H1 (cell line): ENCODE measurements at regions not wholly inside any gene's neighbourhood (a gene's known extent, or its start where the extent isn't known, plus 50 kb on each side); places are given as distances from the start of the nearest gene placed in this dataset.
A peak's percentile ranks its signal among the peaks of the same experiment; 100 is the strongest.

ENCODE experiments used
- CTCF ChIA-PET: fragments of 300-600 bp; sonication (Branson Sonifier 250); formaldehyde crosslinking; loops from one replicate; lab custom pipeline; 2021; ENCODE audit not compliant: partially characterized antibody; lab: Charles Lee
- POLR2A ChIA-PET: fragments of 300-600 bp; sonication (Branson Sonifier 250); formaldehyde crosslinking; loops from one replicate; lab custom pipeline; 2021; ENCODE audit warnings: inconsistent platforms; ENCODE audit not compliant: partially characterized antibody; lab: Charles Lee
- DNase-seq, 2 experiments: peaks; one replicate each; pipeline versions ENCODE4 v3.0.0 to v3.0.0-alpha.2; 2010 to 2022; ENCODE audit warnings: low spot score in 2 of 2, low read depth in 1 of 2, mixed read lengths in 1 of 2
- FAIRE-seq: peaks from 2 replicates; lab custom pipeline; 2011; peaks lifted over from hg19 to GRCh38; lab: Jason Lieb, UNC
- H2AFZ ChIP-seq: 2 replicates; pipeline ENCODE4 v1.8.1; 2012; ENCODE audit warnings: low read length, inconsistent platforms
- H2AK5ac ChIP-seq: 2 replicates; pipeline ENCODE4 v1.6.1; 2013; ENCODE audit warnings: low read depth, low read length
- H2BK120ac ChIP-seq: replicated peaks from 2 replicates; pipeline ENCODE3; 2013; ENCODE audit warnings: low read depth, low read length, inconsistent platforms
- H2BK12ac ChIP-seq: 2 replicates; pipeline ENCODE4 v1.6.1; 2013; ENCODE audit warnings: low read depth, low read length
- H2BK15ac ChIP-seq: 2 replicates; pipeline ENCODE4 v1.6.1; 2013; ENCODE audit warnings: low read length
- H2BK20ac ChIP-seq: 2 replicates; pipeline ENCODE4 v1.6.1; 2013; ENCODE audit warnings: low read length
- H2BK5ac ChIP-seq: 2 replicates; pipeline ENCODE4 v1.6.1; 2013; ENCODE audit warnings: low read depth, low read length
- H3K14ac ChIP-seq: 2 replicates; pipeline ENCODE4 v1.6.1; 2013; ENCODE audit warnings: inconsistent platforms; ENCODE audit not compliant: insufficient read length
- H3K18ac ChIP-seq: 2 replicates; pipeline ENCODE4 v1.6.1; 2013; ENCODE audit warnings: low read length; ENCODE audit errors: extremely low read depth
- H3K23ac ChIP-seq: 2 replicates; pipeline ENCODE4 v1.6.1; 2013; ENCODE audit warnings: inconsistent platforms; ENCODE audit not compliant: insufficient read length
- H3K23me2 ChIP-seq: 2 replicates; pipeline ENCODE4 v1.6.1; 2013; ENCODE audit warnings: low read depth, low read length
- H3K27ac ChIP-seq: 2 replicates; pipeline ENCODE4 v1.6.1; 2011; ENCODE audit warnings: low read depth, low read length, inconsistent platforms
- H3K27me3 ChIP-seq, 4 experiments: replicated peaks in 1 of 4; 1 replicate in 1 of 4; 2 replicates in 3 of 4; pipeline versions ENCODE4 v1.6.1 to v1.8.1; 2011 to 2013; ENCODE audit warnings: low read length in 3 of 4, mild to moderate bottlenecking in 3 of 4, inconsistent platforms in 2 of 4, mixed read lengths in 2 of 4, moderate library complexity in 1 of 4; ENCODE audit not compliant: control insufficient read depth in 3 of 4, insufficient read depth in 3 of 4; ENCODE audit errors: extremely low read depth in 1 of 4
- H3K36me3 ChIP-seq, 4 experiments: 2 replicates each; pipeline versions ENCODE4 v1.6.1 to v1.8.1; 2011 to 2013; ENCODE audit warnings: mild to moderate bottlenecking in 4 of 4, low read length in 3 of 4, moderate library complexity in 2 of 4, control low read depth in 1 of 4, inconsistent platforms in 1 of 4; ENCODE audit not compliant: insufficient read depth in 4 of 4, control insufficient read depth in 2 of 4
- H3K4ac ChIP-seq: replicated peaks from 2 replicates; pipeline ENCODE3; 2013; ENCODE audit warnings: low read length, low read depth, mixed read lengths, inconsistent platforms; ENCODE audit not compliant: insufficient read length
- H3K4me1 ChIP-seq, 4 experiments: replicated peaks in 1 of 4; 1 replicate in 1 of 4; 2 replicates in 3 of 4; pipeline versions ENCODE4 v1.6.1 to v1.8.1; 2011 to 2013; ENCODE audit warnings: low read length in 3 of 4, inconsistent platforms in 2 of 4, mixed read lengths in 1 of 4; ENCODE audit not compliant: insufficient read depth in 4 of 4, control insufficient read depth in 3 of 4
- H3K4me2 ChIP-seq, 2 experiments: 2 replicates each; pipeline versions ENCODE4 v1.6.1 to v1.8.1; 2011 to 2013; ENCODE audit warnings: low read depth in 2 of 2, low read length in 2 of 2, control low read depth in 1 of 2, inconsistent platforms in 1 of 2, mild to moderate bottlenecking in 1 of 2; ENCODE audit not compliant: insufficient read depth in 1 of 2
- H3K4me3 ChIP-seq, 4 experiments: fragments of 200-600, 300-600 bp in 1 of 4; sonication (generic), shearing (Covaris generic), sonication (Bioruptor Twin) in 1 of 4; 2 replicates each; pipeline versions ENCODE4 v1.5.1 to v1.8.1; 2011 to 2016; ENCODE audit warnings: low read length in 4 of 4, low read depth in 3 of 4, control low read depth in 2 of 4, inconsistent platforms in 2 of 4, mild to moderate bottlenecking in 2 of 4, mixed read lengths in 1 of 4, moderate library complexity in 1 of 4; ENCODE audit not compliant: insufficient read depth in 2 of 4; ENCODE audit errors: extremely low read depth in 1 of 4
- H3K56ac ChIP-seq: replicated peaks from 2 replicates; pipeline ENCODE3; 2013; ENCODE audit warnings: low read depth, mild to moderate bottlenecking, mixed read lengths, low read length, inconsistent platforms; ENCODE audit not compliant: insufficient read length
- H3K79me1 ChIP-seq: 2 replicates; pipeline ENCODE4 v1.6.1; 2013; ENCODE audit warnings: low read depth, low read length, control low read depth
- H3K79me2 ChIP-seq, 2 experiments: 2 replicates each; pipeline versions ENCODE4 v1.6.1 to v1.8.1; 2012 to 2013; ENCODE audit warnings: low read length in 2 of 2, mild to moderate bottlenecking in 2 of 2, inconsistent platforms in 1 of 2; ENCODE audit not compliant: insufficient read depth in 2 of 2, control insufficient read depth in 1 of 2
- H3K9ac ChIP-seq, 4 experiments: replicated peaks in 1 of 4; 1 replicate in 1 of 4; 2 replicates in 3 of 4; pipeline versions ENCODE4 v1.6.1 to v1.8.1; 2011 to 2013; ENCODE audit warnings: low read depth in 3 of 4, low read length in 3 of 4, control low read depth in 2 of 4, mild to moderate bottlenecking in 2 of 4, moderate library complexity in 2 of 4, inconsistent platforms in 1 of 4; ENCODE audit errors: extremely low read depth in 1 of 4
- H3K9me3 ChIP-seq, 2 experiments: 2 replicates each; pipeline versions ENCODE4 v1.6.1 to v1.8.1; 2012 to 2013; ENCODE audit warnings: mild to moderate bottlenecking in 2 of 2, moderate library complexity in 2 of 2, control low read depth in 1 of 2, inconsistent platforms in 1 of 2, low read depth in 1 of 2, low read length in 1 of 2, mixed read lengths in 1 of 2; ENCODE audit not compliant: insufficient read depth in 2 of 2
- H4K20me1 ChIP-seq, 2 experiments: replicated peaks in 1 of 2; 2 replicates each; pipeline versions ENCODE3 to v1.8.1; 2011 to 2013; ENCODE audit warnings: inconsistent platforms in 2 of 2, low read length in 2 of 2, mild to moderate bottlenecking in 1 of 2; ENCODE audit not compliant: insufficient read depth in 2 of 2, control insufficient read depth in 1 of 2
- H4K5ac ChIP-seq: 2 replicates; pipeline ENCODE4 v1.6.1; 2013; ENCODE audit warnings: low read length, low read depth, mixed read lengths, inconsistent platforms; ENCODE audit not compliant: insufficient read length
- H4K8ac ChIP-seq: 2 replicates; pipeline ENCODE4 v1.8.0; 2013; ENCODE audit warnings: mild to moderate bottlenecking, moderate library complexity, low read length, inconsistent platforms; ENCODE audit not compliant: insufficient read depth; ENCODE audit errors: extremely low read depth
- H4K91ac ChIP-seq: replicated peaks from 2 replicates; pipeline ENCODE3; 2013; ENCODE audit warnings: low read length, mixed read lengths, inconsistent platforms; ENCODE audit not compliant: insufficient read length
- BACH1 ChIP-seq: IDR thresholded peaks from 2 replicates; pipeline ENCODE4 v1.6.1; 2012; ENCODE audit warnings: low read length, improper control_type of control experiment
- MAFK ChIP-seq: IDR thresholded peaks from 2 replicates; pipeline ENCODE4 v1.6.1; 2012; ENCODE audit warnings: low read depth, mild to moderate bottlenecking, improper control_type of control experiment, low read length
- RAD21 ChIP-seq, 2 experiments: IDR thresholded peaks in 1 of 2; conservative IDR thresholded peaks in 1 of 2; 2 replicates each; pipeline ENCODE4 v1.6.1; 2011; ENCODE audit warnings: low read depth in 2 of 2, low read length in 2 of 2, improper control_type of control experiment in 1 of 2, inconsistent platforms in 1 of 2, mild to moderate bottlenecking in 1 of 2, moderate library complexity in 1 of 2
- WGBS, 2 experiments: shearing (Covaris generic) in 1 of 2; methylation state at CpG; one replicate each; pipeline versions ENCODE4 v1.1.6 to v1.1.7; 2013 to 2015; ENCODE audit warnings: low lambda C conversion rate in 2 of 2, mixed read lengths in 2 of 2, inconsistent platforms in 1 of 2, low coverage in 1 of 2, missing lambda C conversion rate in 1 of 2; ENCODE audit not compliant: insufficient replicate concordance in 2 of 2, insufficient coverage in 1 of 2, insufficient read length in 1 of 2; ENCODE audit errors: extremely low coverage in 1 of 2, missing lambda C conversion rate in 1 of 2; 5-methylcytosine and 5-hydroxymethylcytosine counted together

DNA sequence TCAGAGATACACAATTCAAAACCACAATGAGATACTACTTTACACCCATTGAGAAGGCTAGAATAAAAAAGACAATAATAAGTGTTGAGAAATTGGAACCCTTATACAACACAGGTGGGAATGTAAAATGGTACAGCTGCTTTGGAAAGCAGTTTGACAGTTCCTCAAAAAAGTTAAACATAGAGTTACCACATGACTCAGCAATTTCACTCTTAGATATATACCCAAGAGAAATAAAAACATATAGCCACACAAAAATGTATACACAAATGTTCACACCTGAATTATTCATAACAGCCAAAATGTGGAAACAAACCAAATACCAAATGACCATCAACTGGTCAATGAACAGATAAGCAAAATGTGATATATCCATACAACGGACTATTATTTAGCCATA is 161.1 kb upstream of the PLN start:
- POLR2A ChIA-PET, result no interaction called here
- peak; percentile 35; the same call in 1 of the 2 replicates for TF ChIP-seq MAFK
- no peak for TF ChIP-seq RAD21 (IDR thresholded peaks at IDR 0.05 in 1 of 2, conservative IDR thresholded peaks at IDR 0.05 in 1 of 2; ENCODE audit: low read depth in 2 of 2, low read length in 2 of 2)
- peak; percentile 15; the same call in 1 of the 2 replicates for TF ChIP-seq BACH1
- no peak overlapping the region for H2AFZ ChIP-seq

More for the DNA sequence above, 161.1 kb upstream of the PLN start:
- CTCF ChIA-PET, result interaction anchor here (0.6 kb wide), 1 partner anchor 1031 kb away, joined by 3 read pairs; no protein-coding TSS in a partner anchor
- no peak overlapping the region for H2AK5ac ChIP-seq
- no peak overlapping the region for H3K4ac ChIP-seq
- H2BK15ac ChIP-seq, result no peak overlapping the region
- no peaks in the 10 kb centered on the region for H3K4me1 ChIP-seq
- no peaks in the 10 kb centered on the region for H4K20me1 ChIP-seq
- H3K56ac ChIP-seq, result no peak overlapping the region
- H3K9ac ChIP-seq, result no peak overlapping the region
- H4K5ac ChIP-seq, result no peak overlapping the region
- H3K18ac ChIP-seq, result no peak overlapping the region
- H3K23me2 ChIP-seq, result no peaks in the 10 kb centered on the region
- H2BK120ac ChIP-seq, result no peak overlapping the region
- H3K36me3 ChIP-seq, result no peaks in the 10 kb centered on the region
- no peak overlapping the region for H4K8ac ChIP-seq
- no peak overlapping the region for H4K91ac ChIP-seq
- H3K4me3 ChIP-seq, result no peak overlapping the region
- no peaks in the 10 kb centered on the region for H3K79me1 ChIP-seq
- no peak for FAIRE-seq
- no peak overlapping the region for H3K4me2 ChIP-seq
- H3K27ac ChIP-seq, result no peak overlapping the region
- no peak overlapping the region for H2BK5ac ChIP-seq
- H3K79me2 ChIP-seq, result no peaks in the 10 kb centered on the region
- no peaks in the 10 kb centered on the region for H3K9me3 ChIP-seq
- no peak overlapping the region for H3K23ac ChIP-seq
- H2BK20ac ChIP-seq, result no peak overlapping the region
- no peak for DNase-seq
- no peak overlapping the region for H2BK12ac ChIP-seq
- no peaks in the 10 kb centered on the region for H3K27me3 ChIP-seq
- H3K14ac ChIP-seq, result no peak overlapping the region
- WGBS, 2 experiments, result 77% methylated on average over 1 of the region's 1 CpG; no CpG with 5 or more reads in 1 of the 2 experiments
